ENCODE measurements at regions not wholly inside any gene's neighbourhood (a gene's known extent, or its start where the extent isn't known, plus 50 kb on each side); places are given as distances from the start of the nearest gene placed in this dataset.

DNA sequence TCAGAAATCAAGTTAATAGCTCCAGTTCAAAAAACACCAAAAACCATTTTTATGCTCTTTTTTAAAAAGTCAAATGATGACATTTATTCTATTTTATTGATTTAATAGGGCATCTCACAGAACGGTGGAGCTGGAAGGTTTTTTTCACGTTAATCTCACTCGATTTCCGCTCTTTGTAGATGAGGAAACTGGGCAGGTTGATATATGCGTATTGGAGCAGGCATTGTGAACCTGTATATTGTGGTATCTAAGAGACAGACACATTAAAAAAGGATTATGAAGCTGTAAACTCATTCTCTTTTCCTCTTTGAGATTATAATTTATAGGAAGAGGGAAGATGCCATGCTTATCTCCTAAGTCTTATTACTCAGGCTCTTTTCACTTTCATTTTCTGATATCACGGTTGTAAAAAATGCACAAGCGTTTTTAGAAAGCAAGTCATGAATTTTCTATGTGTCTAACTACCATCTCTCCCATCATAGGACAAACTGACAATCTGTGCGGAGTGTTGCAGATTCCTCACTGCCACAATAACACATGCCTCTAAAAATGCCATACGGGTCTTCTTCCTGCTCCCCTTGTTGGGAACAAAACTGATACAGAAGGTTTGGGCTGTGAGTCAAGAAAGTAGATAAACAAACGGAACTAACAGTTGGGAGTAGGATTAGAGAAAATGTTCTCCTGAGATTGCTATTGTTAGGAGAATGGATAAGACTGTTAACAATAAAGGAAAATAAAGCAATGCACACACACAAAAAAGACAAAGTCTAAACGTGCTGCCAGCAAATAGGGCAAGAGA lies 1997.7 kb downstream of the MAT2B start:
- TF ChIP-seq, protein P1, sequence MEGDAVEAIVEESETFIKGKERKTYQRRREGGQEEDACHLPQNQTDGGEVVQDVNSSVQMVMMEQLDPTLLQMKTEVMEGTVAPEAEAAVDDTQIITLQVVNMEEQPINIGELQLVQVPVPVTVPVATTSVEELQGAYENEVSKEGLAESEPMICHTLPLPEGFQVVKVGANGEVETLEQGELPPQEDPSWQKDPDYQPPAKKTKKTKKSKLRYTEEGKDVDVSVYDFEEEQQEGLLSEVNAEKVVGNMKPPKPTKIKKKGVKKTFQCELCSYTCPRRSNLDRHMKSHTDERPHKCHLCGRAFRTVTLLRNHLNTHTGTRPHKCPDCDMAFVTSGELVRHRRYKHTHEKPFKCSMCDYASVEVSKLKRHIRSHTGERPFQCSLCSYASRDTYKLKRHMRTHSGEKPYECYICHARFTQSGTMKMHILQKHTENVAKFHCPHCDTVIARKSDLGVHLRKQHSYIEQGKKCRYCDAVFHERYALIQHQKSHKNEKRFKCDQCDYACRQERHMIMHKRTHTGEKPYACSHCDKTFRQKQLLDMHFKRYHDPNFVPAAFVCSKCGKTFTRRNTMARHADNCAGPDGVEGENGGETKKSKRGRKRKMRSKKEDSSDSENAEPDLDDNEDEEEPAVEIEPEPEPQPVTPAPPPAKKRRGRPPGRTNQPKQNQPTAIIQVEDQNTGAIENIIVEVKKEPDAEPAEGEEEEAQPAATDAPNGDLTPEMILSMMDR (IDR thresholded peaks at IDR 0.05) = no peak
- no peak for TF ChIP-seq POLR2A (IDR thresholded peaks at IDR 0.05)
